ENCODE measurements at regions not wholly inside any gene's neighbourhood (a gene's known extent, or its start where the extent isn't known, plus 50 kb on each side); places are given as distances from the start of the nearest gene placed in this dataset.

DNA sequence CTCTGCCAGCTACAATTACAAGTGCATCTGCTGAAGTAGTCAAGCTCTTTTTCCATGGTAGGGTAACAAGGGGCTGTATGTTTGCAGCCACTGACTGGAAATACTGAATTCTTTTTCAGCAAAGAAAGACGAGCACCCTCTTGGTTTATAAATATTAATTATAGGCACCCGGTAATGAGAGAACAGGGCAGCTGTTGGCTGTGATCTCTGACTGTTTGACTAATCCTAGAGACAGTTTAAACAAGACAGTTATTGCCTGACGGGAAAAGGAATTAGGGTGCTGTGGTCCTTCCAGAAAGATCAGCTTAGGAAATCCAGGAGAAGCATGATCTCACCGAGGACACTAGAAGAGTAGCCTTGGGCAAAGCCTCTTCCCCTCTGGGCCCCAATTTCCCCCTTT is 183.7 kb upstream of the ZC3H12A start:
- TF ChIP-seq, protein P1, sequence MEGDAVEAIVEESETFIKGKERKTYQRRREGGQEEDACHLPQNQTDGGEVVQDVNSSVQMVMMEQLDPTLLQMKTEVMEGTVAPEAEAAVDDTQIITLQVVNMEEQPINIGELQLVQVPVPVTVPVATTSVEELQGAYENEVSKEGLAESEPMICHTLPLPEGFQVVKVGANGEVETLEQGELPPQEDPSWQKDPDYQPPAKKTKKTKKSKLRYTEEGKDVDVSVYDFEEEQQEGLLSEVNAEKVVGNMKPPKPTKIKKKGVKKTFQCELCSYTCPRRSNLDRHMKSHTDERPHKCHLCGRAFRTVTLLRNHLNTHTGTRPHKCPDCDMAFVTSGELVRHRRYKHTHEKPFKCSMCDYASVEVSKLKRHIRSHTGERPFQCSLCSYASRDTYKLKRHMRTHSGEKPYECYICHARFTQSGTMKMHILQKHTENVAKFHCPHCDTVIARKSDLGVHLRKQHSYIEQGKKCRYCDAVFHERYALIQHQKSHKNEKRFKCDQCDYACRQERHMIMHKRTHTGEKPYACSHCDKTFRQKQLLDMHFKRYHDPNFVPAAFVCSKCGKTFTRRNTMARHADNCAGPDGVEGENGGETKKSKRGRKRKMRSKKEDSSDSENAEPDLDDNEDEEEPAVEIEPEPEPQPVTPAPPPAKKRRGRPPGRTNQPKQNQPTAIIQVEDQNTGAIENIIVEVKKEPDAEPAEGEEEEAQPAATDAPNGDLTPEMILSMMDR (IDR thresholded peaks at IDR 0.05) = no peak
- no peak for TF ChIP-seq POLR2AphosphoS5 (IDR thresholded peaks at IDR 0.05)
- no peak for TF ChIP-seq POLR2A (IDR thresholded peaks at IDR 0.05)
